Lower leg skin (tissue), 4 donors: ENCODE measurements at regions not wholly inside any gene's neighbourhood (a gene's known extent, or its start where the extent isn't known, plus 50 kb on each side); places are given as distances from the start of the nearest gene placed in this dataset.
A peak's percentile ranks its signal among the peaks of the same experiment; 100 is the strongest.

Source experiments
- DNase-seq, 2 donors: peaks; one replicate each; pipeline ENCODE4 v3.0.0-alpha.2; 2019; ENCODE audit warnings: low spot score in 2 of 2
- H3K4me3 ChIP-seq: fragments of 200-600 bp; sonication (generic); 2 replicates; pipeline ENCODE4 v1.5.1; 2017; ENCODE audit warnings: mild to moderate bottlenecking, low read depth; ENCODE audit not compliant: poor library complexity, severe bottlenecking
- CTCF ChIP-seq, 3 donors: fragments of 450-650 bp; IDR thresholded peaks; one replicate each; pipeline ENCODE4 v1.5.1; 2016; ENCODE audit warnings: antibody characterized with exemption in 3 of 3, mild to moderate bottlenecking in 3 of 3, moderate library complexity in 2 of 3
- POLR2A ChIP-seq, 2 donors: fragments of 450-650 bp; IDR thresholded peaks; one replicate each; pipeline ENCODE4 v1.6.1; 2016 to 2017; ENCODE audit warnings: antibody characterized with exemption in 2 of 2, mild to moderate bottlenecking in 1 of 2, moderate library complexity in 1 of 2
- WGBS, 2 donors: methylation state at CpG; one replicate each; pipeline ENCODE4 v1.1.5; 2018; 5-methylcytosine and 5-hydroxymethylcytosine counted together
- intact Hi-C: fragments of 100-400 bp; cut with DNase I; formaldehyde crosslinking; loops from one replicate; pipeline ENCODE4 v1.15.0; 2023; ENCODE audit warnings: low total_unique reads

GRCh38 chr16:55055262-55055661 is 124.6 kb downstream of the IRX5 start:
- intact Hi-C loops, result no loop called here
- TF ChIP-seq POLR2A (IDR thresholded peaks at IDR 0.05), result no peak
- no peak for TF ChIP-seq CTCF (IDR thresholded peaks at IDR 0.05)
- 92 to 96% methylated on average over 3 of the region's 3 CpGs for WGBS, 2 donors
- no peak overlapping the region for H3K4me3 ChIP-seq
- DNase-seq, result peak in 1 of 2 donors; percentile 9

- WGBS, 2 donors, result 2 to 4% methylated on average over 63 to 64 of the region's 64 CpGs
- peak in 1 of 2 donors; percentile 81 for DNase-seq
- H3K4me3 ChIP-seq, result no peak overlapping the region
- intact Hi-C loops, result no loop called here
- TF ChIP-seq POLR2A (IDR thresholded peaks at IDR 0.05) (no peak), CTCF (IDR thresholded peaks at IDR 0.05) (no peak)
These were observed 126.1 kb downstream of the IRX5 start for GRCh38 chr16:55056585-55057401.

GRCh38 chr16:55057866-55058265 is 127.2 kb downstream of the IRX5 start:
- 90 to 91% methylated on average over 6 of the region's 6 CpGs for WGBS, 2 donors
- intact Hi-C loops, result no loop called here
- TF ChIP-seq POLR2A (IDR thresholded peaks at IDR 0.05) (no peak), CTCF (IDR thresholded peaks at IDR 0.05) (no peak)
- no peak overlapping the region for H3K4me3 ChIP-seq
- DNase-seq, result peak in 1 of 2 donors; percentile 64

- DNase-seq, result peak in 1 of 2 donors; percentile 72
- TF ChIP-seq CTCF (IDR thresholded peaks at IDR 0.05) (no peak), POLR2A (IDR thresholded peaks at IDR 0.05) (no peak)
- WGBS, 2 donors, result 78 to 85% methylated on average over 4 of the region's 4 CpGs
- no peak overlapping the region for H3K4me3 ChIP-seq
- intact Hi-C loops, result no loop called here
These were observed 127.9 kb downstream of the IRX5 start for GRCh38 chr16:55058576-55058975.

- intact Hi-C loops, result no loop called here
- no peak for TF ChIP-seq CTCF (IDR thresholded peaks at IDR 0.05)
- TF ChIP-seq POLR2A (IDR thresholded peaks at IDR 0.05), result no peak
- WGBS, 2 donors, result 60 to 81% methylated on average over 2 of the region's 2 CpGs
- no peak overlapping the region for H3K4me3 ChIP-seq
- peak in 1 of 2 donors; percentile 1 for DNase-seq
These were observed 128.5 kb downstream of the IRX5 start for GRCh38 chr16:55059146-55059545.
